Astrocyte (in vitro differentiated cells and primary cell): ENCODE measurements at regions not wholly inside any gene's neighbourhood (a gene's known extent, or its start where the extent isn't known, plus 50 kb on each side); places are given as distances from the start of the nearest gene placed in this dataset.

Experiments
- EZH2 ChIP-seq: IDR thresholded peaks from 2 replicates; pipeline ENCODE4 v1.6.1; 2012; ENCODE audit warnings: mild to moderate bottlenecking, low read length, inconsistent platforms; ENCODE audit not compliant: insufficient read depth
- TF ChIP-seq, protein P1 (sequence below): IDR thresholded peaks from 2 replicates; pipeline ENCODE4 v1.5.1; 2011; ENCODE audit warnings: low read depth, mild to moderate bottlenecking, inconsistent platforms, low read length, moderate library complexity; ENCODE audit not compliant: insufficient read depth

DNA sequence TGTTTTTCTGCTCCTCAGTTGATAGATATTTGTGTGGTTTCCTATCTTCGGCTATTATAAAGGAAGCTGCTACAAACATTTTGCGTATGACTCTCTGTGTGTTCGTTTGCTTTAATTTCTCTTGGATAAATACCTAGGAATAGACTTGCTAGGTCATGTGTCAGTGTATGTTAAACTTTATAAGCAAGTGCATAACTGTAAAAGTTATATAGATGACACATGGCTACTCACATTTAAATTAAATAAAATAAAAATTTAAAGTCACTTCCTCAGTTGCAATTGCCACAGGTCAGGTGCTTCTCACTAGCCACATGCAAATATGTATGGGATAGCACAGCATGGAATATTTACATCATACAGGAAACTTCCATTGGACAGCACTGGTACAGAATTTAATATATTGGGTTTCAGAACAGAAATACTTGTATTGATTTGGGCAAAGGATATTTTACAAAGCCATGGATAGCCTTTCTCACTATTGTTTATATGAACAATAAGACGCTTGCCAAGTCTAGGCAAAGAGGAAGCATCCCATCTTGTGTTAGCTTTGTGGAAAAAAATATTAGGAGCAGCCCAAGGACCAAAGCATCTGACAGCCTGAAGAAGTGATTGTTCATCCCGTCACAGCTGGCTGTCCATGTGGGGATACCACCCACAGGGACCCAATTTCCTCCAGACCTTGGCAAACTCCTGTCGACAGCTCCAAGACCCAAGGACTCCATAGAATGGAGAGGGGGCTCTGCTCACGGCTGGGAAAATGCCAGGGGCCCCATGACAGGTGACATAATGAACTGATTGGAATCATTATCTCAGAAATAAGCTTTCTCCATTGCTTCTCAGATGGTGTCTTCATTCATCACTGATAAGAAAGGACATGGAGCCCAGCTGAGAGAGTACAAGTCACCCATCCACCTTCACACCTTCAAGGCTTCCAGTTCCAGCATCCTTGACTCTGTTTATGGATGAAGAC, 196.7 kb downstream of the SH3BP4 start:
- TF ChIP-seq, protein P1, sequence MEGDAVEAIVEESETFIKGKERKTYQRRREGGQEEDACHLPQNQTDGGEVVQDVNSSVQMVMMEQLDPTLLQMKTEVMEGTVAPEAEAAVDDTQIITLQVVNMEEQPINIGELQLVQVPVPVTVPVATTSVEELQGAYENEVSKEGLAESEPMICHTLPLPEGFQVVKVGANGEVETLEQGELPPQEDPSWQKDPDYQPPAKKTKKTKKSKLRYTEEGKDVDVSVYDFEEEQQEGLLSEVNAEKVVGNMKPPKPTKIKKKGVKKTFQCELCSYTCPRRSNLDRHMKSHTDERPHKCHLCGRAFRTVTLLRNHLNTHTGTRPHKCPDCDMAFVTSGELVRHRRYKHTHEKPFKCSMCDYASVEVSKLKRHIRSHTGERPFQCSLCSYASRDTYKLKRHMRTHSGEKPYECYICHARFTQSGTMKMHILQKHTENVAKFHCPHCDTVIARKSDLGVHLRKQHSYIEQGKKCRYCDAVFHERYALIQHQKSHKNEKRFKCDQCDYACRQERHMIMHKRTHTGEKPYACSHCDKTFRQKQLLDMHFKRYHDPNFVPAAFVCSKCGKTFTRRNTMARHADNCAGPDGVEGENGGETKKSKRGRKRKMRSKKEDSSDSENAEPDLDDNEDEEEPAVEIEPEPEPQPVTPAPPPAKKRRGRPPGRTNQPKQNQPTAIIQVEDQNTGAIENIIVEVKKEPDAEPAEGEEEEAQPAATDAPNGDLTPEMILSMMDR = no peak
- no peak for TF ChIP-seq EZH2
